Liver (tissue), 8 donors: ENCODE measurements at regions not wholly inside any gene's neighbourhood (a gene's known extent, or its start where the extent isn't known, plus 50 kb on each side); places are given as distances from the start of the nearest gene placed in this dataset.

ENCODE experiments used
- DNase-seq: peaks from one replicate; pipeline ENCODE4 v3.0.0-alpha.2; 2017; ENCODE audit warnings: low spot score
- H3K27ac ChIP-seq, 2 donors: one replicate each; pipeline ENCODE4 v1.7.0; 2013; ENCODE audit warnings: inconsistent platforms in 2 of 2, low read length in 2 of 2, control low read depth in 1 of 2, low read depth in 1 of 2, mild to moderate bottlenecking in 1 of 2
- H3K27me3 ChIP-seq, 4 donors: one replicate each; pipeline versions ENCODE4 v1.6.1 to v1.7.0; 2013; ENCODE audit warnings: low read length in 3 of 4, inconsistent platforms in 1 of 4, mild to moderate bottlenecking in 1 of 4, moderate library complexity in 1 of 4; ENCODE audit not compliant: control insufficient read depth in 4 of 4, insufficient read depth in 4 of 4
- H3K36me3 ChIP-seq, 4 donors: one replicate each; pipeline versions ENCODE4 v1.6.1 to v1.7.0; 2013; ENCODE audit warnings: low read length in 3 of 4, mild to moderate bottlenecking in 3 of 4, low read depth in 1 of 4, moderate library complexity in 1 of 4; ENCODE audit not compliant: control insufficient read depth in 4 of 4, insufficient read depth in 3 of 4
- H3K4me1 ChIP-seq, 4 donors: one replicate each; pipeline versions ENCODE4 v1.6.1 to v1.7.0; 2013; ENCODE audit warnings: low read length in 3 of 4, mild to moderate bottlenecking in 3 of 4, moderate library complexity in 1 of 4; ENCODE audit not compliant: control insufficient read depth in 4 of 4, insufficient read depth in 4 of 4
- H3K4me3 ChIP-seq, 3 donors: one replicate each; pipeline versions ENCODE4 v1.6.1 to v1.7.0; 2013; ENCODE audit warnings: low read length in 3 of 3, control low read depth in 1 of 3, low read depth in 1 of 3, mild to moderate bottlenecking in 1 of 3
- H3K9ac ChIP-seq, 2 donors: one replicate each; pipeline ENCODE4 v1.7.0; 2013; ENCODE audit warnings: low read length in 2 of 2, mild to moderate bottlenecking in 2 of 2, moderate library complexity in 2 of 2, control low read depth in 1 of 2, low read depth in 1 of 2
- H3K9me3 ChIP-seq, 4 donors: one replicate each; pipeline versions ENCODE4 v1.6.1 to v1.7.0; 2013; ENCODE audit warnings: low read length in 3 of 4; ENCODE audit not compliant: control insufficient read depth in 4 of 4
- ATF3 ChIP-seq: IDR thresholded peaks from 2 replicates; pipeline ENCODE4 v1.6.1; 2016; ENCODE audit warnings: antibody characterized with exemption
- EGR1 ChIP-seq, 2 donors: IDR thresholded peaks; 2 replicates each; pipeline ENCODE4 v1.6.1; 2016 to 2018; ENCODE audit warnings: antibody characterized with exemption in 2 of 2, low read depth in 2 of 2
- FOXA1 ChIP-seq: IDR thresholded peaks from 2 replicates; pipeline ENCODE4 v1.6.1; 2016; ENCODE audit warnings: antibody characterized with exemption
- FOXA2 ChIP-seq: IDR thresholded peaks from 2 replicates; pipeline ENCODE4 v1.6.1; 2016; ENCODE audit warnings: antibody characterized with exemption
- GABPA ChIP-seq, 2 donors: IDR thresholded peaks in 1 of 2; conservative IDR thresholded peaks in 1 of 2; 2 replicates each; pipeline ENCODE4 v1.6.1; 2016; ENCODE audit warnings: antibody characterized with exemption in 2 of 2, mild to moderate bottlenecking in 1 of 2, moderate library complexity in 1 of 2
- HNF4A ChIP-seq, 2 donors: conservative IDR thresholded peaks; 2 replicates each; pipeline ENCODE4 v1.6.1; 2016; ENCODE audit warnings: antibody characterized with exemption in 2 of 2, mild to moderate bottlenecking in 2 of 2
- HNF4G ChIP-seq: IDR thresholded peaks from 2 replicates; pipeline ENCODE4 v1.6.1; 2016; ENCODE audit warnings: antibody characterized with exemption
- JUND ChIP-seq, 2 donors: IDR thresholded peaks; 2 replicates each; pipeline ENCODE4 v1.6.1; 2016; ENCODE audit warnings: antibody characterized with exemption in 2 of 2
- MAX ChIP-seq: IDR thresholded peaks from 2 replicates; pipeline ENCODE4 v1.6.1; 2016; ENCODE audit warnings: antibody characterized with exemption
- NR2F2 ChIP-seq: IDR thresholded peaks from 2 replicates; pipeline ENCODE4 v1.6.1; 2016; ENCODE audit warnings: antibody characterized with exemption
- RAD21 ChIP-seq, 2 donors: IDR thresholded peaks; 2 replicates each; pipeline ENCODE4 v1.6.1; 2016; ENCODE audit warnings: antibody characterized with exemption in 2 of 2, mild to moderate bottlenecking in 2 of 2
- RXRA ChIP-seq, 2 donors: IDR thresholded peaks; 2 replicates each; pipeline ENCODE4 v1.6.1; 2017 to 2018; ENCODE audit warnings: antibody characterized with exemption in 2 of 2, mild to moderate bottlenecking in 1 of 2
- SP1 ChIP-seq: IDR thresholded peaks from 2 replicates; pipeline ENCODE4 v1.6.1; 2018; ENCODE audit warnings: antibody characterized with exemption, mild to moderate bottlenecking
- TAF1 ChIP-seq: conservative IDR thresholded peaks from 2 replicates; pipeline ENCODE4 v1.6.1; 2016; ENCODE audit warnings: antibody characterized with exemption, mild to moderate bottlenecking
- YY1 ChIP-seq: IDR thresholded peaks from 2 replicates; pipeline ENCODE4 v1.6.1; 2016; ENCODE audit warnings: antibody characterized with exemption, mild to moderate bottlenecking
- WGBS: extraction: QIAGEN DNeasy Blood & Tissue Kit; methylation state at CpG from one replicate; pipeline ENCODE4 v1.1.7; 2013; 5-methylcytosine and 5-hydroxymethylcytosine counted together
- TF ChIP-seq, protein P1 (sequence below): fragments of 150-350 bp; IDR thresholded peaks from 2 replicates; pipeline ENCODE4 v1.5.1; 2017; ENCODE audit warnings: improper control_type of control experiment, low read depth, low read length; ENCODE audit not compliant: missing input control
- TF ChIP-seq, protein P2 (sequence below): IDR thresholded peaks from 2 replicates; pipeline ENCODE4 v1.6.1; 2016; ENCODE audit warnings: antibody characterized with exemption, mild to moderate bottlenecking
- donor health status: healthy.
- donor health status: healthy.
- donor health status: healthy.
- donor health status: healthy.
- donor health status: healthy.

- 30% methylated on average over 1 of the region's 1 CpG for WGBS
- no peak for DNase-seq
- Histone ChIP-seq H3K9me3 (no peaks in the 10 kb centered on the region), H3K27ac (no peak overlapping the region), H3K4me3 (no peak overlapping the region), H3K9ac (no peak overlapping the region), H3K36me3 (no peaks in the 10 kb centered on the region), H3K4me1 (peaks cover 0 to 2% (median 0%) of the 10 kb centered on the region in 4 donors), H3K27me3 (no peaks in the 10 kb centered on the region)
- TF ChIP-seq JUND (IDR thresholded peaks at IDR 0.05) (no peak), FOXA1 (no peak), EGR1 (IDR thresholded peaks at IDR 0.05; ENCODE audit: low read depth in 2 of 2) (no peak), HNF4G (no peak), YY1 (no peak), ATF3 (no peak), SP1 (no peak), RXRA (IDR thresholded peaks at IDR 0.05) (no peak), MAX (no peak), NR2F2 (no peak), FOXA2 (no peak), TAF1 (no peak)
- TF ChIP-seq, protein P1, sequence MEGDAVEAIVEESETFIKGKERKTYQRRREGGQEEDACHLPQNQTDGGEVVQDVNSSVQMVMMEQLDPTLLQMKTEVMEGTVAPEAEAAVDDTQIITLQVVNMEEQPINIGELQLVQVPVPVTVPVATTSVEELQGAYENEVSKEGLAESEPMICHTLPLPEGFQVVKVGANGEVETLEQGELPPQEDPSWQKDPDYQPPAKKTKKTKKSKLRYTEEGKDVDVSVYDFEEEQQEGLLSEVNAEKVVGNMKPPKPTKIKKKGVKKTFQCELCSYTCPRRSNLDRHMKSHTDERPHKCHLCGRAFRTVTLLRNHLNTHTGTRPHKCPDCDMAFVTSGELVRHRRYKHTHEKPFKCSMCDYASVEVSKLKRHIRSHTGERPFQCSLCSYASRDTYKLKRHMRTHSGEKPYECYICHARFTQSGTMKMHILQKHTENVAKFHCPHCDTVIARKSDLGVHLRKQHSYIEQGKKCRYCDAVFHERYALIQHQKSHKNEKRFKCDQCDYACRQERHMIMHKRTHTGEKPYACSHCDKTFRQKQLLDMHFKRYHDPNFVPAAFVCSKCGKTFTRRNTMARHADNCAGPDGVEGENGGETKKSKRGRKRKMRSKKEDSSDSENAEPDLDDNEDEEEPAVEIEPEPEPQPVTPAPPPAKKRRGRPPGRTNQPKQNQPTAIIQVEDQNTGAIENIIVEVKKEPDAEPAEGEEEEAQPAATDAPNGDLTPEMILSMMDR: no peak
- TF ChIP-seq, protein P2, sequence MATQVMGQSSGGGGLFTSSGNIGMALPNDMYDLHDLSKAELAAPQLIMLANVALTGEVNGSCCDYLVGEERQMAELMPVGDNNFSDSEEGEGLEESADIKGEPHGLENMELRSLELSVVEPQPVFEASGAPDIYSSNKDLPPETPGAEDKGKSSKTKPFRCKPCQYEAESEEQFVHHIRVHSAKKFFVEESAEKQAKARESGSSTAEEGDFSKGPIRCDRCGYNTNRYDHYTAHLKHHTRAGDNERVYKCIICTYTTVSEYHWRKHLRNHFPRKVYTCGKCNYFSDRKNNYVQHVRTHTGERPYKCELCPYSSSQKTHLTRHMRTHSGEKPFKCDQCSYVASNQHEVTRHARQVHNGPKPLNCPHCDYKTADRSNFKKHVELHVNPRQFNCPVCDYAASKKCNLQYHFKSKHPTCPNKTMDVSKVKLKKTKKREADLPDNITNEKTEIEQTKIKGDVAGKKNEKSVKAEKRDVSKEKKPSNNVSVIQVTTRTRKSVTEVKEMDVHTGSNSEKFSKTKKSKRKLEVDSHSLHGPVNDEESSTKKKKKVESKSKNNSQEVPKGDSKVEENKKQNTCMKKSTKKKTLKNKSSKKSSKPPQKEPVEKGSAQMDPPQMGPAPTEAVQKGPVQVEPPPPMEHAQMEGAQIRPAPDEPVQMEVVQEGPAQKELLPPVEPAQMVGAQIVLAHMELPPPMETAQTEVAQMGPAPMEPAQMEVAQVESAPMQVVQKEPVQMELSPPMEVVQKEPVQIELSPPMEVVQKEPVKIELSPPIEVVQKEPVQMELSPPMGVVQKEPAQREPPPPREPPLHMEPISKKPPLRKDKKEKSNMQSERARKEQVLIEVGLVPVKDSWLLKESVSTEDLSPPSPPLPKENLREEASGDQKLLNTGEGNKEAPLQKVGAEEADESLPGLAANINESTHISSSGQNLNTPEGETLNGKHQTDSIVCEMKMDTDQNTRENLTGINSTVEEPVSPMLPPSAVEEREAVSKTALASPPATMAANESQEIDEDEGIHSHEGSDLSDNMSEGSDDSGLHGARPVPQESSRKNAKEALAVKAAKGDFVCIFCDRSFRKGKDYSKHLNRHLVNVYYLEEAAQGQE: no peak
These were observed 255.1 kb upstream of the NREP start for GRCh38 chr5:112012104-112012503.

- WGBS: 91% methylated on average over 3 of the region's 3 CpGs
- no peak for DNase-seq
- Histone ChIP-seq H3K4me1 (peaks cover 0 to 2% (median 0%) of the 10 kb centered on the region in 4 donors), H3K9me3 (no peaks in the 10 kb centered on the region), H3K36me3 (no peaks in the 10 kb centered on the region), H3K27ac (no peak overlapping the region), H3K9ac (no peak overlapping the region), H3K4me3 (no peak overlapping the region), H3K27me3 (no peaks in the 10 kb centered on the region)
- no peak for TF ChIP-seq RXRA (IDR thresholded peaks at IDR 0.05)
- TF ChIP-seq, protein P1: no peak
- TF ChIP-seq, protein P2: no peak
- no peak for TF ChIP-seq FOXA1
- no peak for TF ChIP-seq YY1
- no peak for TF ChIP-seq TAF1
- no peak for TF ChIP-seq GABPA (IDR thresholded peaks at IDR 0.05 in 1 of 2, conservative IDR thresholded peaks at IDR 0.05 in 1 of 2)
- TF ChIP-seq SP1: no peak
- no peak for TF ChIP-seq ATF3
- no peak for TF ChIP-seq HNF4A (conservative IDR thresholded peaks at IDR 0.05)
- no peak for TF ChIP-seq JUND (IDR thresholded peaks at IDR 0.05)
- no peak for TF ChIP-seq EGR1 (IDR thresholded peaks at IDR 0.05; ENCODE audit: low read depth in 2 of 2)
- TF ChIP-seq MAX: no peak
- no peak for TF ChIP-seq HNF4G
- no peak for TF ChIP-seq FOXA2
- no peak for TF ChIP-seq RAD21 (IDR thresholded peaks at IDR 0.05)
These were observed 253.5 kb upstream of the NREP start for GRCh38 chr5:112010475-112010874.
